ENCODE measurements at regions not wholly inside any gene's neighbourhood (a gene's known extent, or its start where the extent isn't known, plus 50 kb on each side); places are given as distances from the start of the nearest gene placed in this dataset.

DNA sequence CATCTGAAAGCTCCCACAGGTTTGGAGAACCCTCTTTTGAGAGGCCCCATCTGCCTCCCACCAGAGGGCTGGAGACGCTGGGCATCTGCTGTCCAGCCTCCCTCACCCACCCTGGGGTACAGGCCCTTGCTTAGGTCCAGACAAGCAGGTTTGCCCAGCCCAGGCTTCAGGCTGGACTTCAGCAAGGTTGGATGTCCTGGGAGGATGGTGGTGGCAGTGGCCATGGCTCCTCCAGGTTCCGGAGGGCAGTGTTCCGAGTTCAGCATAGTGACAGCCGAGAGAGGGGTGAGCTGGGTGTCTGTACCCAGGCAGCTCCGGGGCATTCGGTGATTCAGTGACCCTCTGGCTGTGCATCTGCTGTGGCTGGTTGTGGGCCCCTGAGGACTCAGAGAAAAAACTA lies 58.2 kb upstream of the HDAC4 start:
- TF ChIP-seq, protein P1, sequence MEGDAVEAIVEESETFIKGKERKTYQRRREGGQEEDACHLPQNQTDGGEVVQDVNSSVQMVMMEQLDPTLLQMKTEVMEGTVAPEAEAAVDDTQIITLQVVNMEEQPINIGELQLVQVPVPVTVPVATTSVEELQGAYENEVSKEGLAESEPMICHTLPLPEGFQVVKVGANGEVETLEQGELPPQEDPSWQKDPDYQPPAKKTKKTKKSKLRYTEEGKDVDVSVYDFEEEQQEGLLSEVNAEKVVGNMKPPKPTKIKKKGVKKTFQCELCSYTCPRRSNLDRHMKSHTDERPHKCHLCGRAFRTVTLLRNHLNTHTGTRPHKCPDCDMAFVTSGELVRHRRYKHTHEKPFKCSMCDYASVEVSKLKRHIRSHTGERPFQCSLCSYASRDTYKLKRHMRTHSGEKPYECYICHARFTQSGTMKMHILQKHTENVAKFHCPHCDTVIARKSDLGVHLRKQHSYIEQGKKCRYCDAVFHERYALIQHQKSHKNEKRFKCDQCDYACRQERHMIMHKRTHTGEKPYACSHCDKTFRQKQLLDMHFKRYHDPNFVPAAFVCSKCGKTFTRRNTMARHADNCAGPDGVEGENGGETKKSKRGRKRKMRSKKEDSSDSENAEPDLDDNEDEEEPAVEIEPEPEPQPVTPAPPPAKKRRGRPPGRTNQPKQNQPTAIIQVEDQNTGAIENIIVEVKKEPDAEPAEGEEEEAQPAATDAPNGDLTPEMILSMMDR (optimal IDR thresholded peaks at IDR 0.05 in 1 of 3, IDR thresholded peaks at IDR 0.05 in 1 of 3, conservative IDR thresholded peaks at IDR 0.05 in 1 of 3; ENCODE audit: extremely low read depth in 1 of 3, insufficient read depth in 2 of 3, low read length in 3 of 3) = no peak
- no peak for TF ChIP-seq EZH2 (IDR thresholded peaks at IDR 0.05; ENCODE audit: low read length)

Measured in keratinocyte (primary cell).